ENCODE measurements at regions not wholly inside any gene's neighbourhood (a gene's known extent, or its start where the extent isn't known, plus 50 kb on each side); places are given as distances from the start of the nearest gene placed in this dataset.
"Not testable (repeated sequence)": the region's sequence is repeated elsewhere in the genome, so short reads cannot be mapped to it uniquely, and the experiment has no call there.

GRCh38 chr1:53399370-53400133 lies 59.6 kb upstream of the DMRTB1 start:
- TF ChIP-seq CTCF (IDR thresholded peaks at IDR 0.05; ENCODE audit: low read depth, low read length); POLR2A (IDR thresholded peaks at IDR 0.05; ENCODE audit: extremely low read depth, insufficient read length); MAX (IDR thresholded peaks at IDR 0.05; ENCODE audit: low read depth, low read length): not testable (repeated sequence)

Measured in NB4 (cell line).